ENCODE measurements at regions not wholly inside any gene's neighbourhood (a gene's known extent, or its start where the extent isn't known, plus 50 kb on each side); places are given as distances from the start of the nearest gene placed in this dataset.
"Not testable (repeated sequence)": the region's sequence is repeated elsewhere in the genome, so short reads cannot be mapped to it uniquely, and the experiment has no call there.

GRCh38 chr1:66462313-66462712 is 71.6 kb upstream of the SGIP1 start:
- no peak for ATAC-seq

DNA sequence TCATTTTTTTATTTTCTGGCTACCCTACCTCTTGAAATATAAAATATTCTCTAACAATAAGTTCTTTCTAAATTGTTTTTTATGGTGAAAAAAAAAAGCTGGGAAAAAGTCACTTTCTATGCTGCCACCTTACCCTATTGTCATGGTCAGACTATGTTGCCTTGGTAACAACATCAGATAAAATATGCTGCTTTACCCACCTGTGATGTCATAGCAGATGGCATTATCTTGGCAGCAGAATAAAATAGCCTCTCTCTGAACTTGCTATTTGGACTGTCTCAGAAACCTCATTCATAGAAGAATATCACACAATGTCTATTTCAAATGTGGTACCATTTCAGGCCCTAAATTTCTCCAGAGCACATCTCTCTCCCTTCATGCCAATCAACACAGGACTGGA is 69.6 kb upstream of the SGIP1 start:
- no peak for ATAC-seq

DNA sequence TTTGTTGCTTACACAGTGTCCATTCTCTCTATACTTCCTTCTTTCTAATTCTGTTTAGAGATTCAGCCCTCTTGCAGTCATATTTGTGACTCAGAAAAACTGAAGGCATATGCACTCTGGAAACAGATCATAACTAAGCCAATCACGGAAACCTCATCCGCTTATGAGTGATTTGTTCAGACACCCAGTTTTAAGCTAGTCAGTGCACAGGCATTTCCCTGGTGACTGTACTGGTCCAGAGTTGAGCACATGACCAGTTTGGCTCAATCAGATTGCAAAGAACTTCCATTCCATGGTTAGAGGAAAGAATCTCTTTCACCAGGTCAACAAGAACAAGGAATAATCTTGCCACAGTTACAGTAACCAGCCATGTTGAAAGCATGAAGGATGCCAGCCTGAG is 69.2 kb upstream of the SGIP1 start:
- no peak for ATAC-seq

DNA sequence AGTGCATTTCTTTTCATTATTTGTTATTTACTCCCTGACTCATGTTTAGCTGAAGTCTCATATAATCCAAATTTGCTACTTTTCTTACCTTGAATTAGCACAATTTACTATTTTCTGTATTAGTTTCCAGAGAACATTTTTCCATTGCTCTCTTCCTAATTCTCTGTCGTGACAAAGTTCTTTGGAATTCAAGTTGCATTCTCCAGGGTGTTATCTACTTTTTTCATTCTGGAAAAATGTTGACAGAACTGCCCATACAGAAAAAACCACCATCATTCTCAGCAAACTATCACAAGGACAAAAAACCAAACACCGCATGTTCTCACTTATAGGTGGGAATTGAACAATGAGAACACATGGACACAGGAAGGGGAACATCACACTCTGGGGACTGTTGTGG is 67.3 kb upstream of the SGIP1 start:
- not testable (repeated sequence) for ATAC-seq

- no peak for ATAC-seq
These were observed 65.2 kb upstream of the SGIP1 start for GRCh38 chr1:66468722-66469121.

DNA sequence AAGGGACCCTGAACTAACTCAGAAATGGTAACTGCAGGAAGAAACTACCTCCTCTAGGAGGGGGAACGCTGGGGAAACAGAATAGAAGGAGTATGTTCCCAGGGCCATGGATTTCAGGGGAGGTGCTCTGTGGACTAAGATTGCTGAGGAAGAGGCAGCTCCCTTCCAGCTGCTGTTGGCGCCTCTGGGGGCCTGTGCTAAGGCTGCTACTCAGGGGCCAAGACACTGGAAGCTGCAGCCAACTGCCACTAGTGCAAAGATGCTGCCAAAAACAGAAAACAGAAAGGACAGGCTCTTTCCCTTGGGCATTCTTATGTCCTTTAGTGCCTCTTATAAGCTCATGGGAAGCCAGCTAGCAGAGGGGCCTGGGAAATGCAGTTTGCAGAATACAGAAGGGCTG is 58.0 kb upstream of the SGIP1 start:
- no peak for ATAC-seq

DNA sequence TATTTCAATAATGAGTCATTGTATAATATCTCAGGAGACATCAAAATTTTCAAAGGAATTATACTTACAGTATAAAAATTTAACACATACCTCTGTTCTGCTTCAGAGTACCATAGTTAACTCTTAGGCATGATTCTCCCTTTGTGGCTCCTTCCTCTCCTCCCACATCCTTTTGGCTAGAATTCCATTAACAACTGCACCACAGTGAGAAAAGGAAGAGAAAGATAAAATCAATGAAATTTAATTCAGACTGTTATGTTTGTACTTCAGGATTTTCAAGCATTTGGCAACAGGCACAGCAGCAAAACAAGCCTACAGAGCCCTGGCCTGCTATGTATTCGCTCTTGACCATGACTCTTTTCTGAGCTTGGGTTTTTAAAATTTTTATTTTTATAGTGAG is 57.2 kb upstream of the SGIP1 start:
- ATAC-seq = no peak

DNA sequence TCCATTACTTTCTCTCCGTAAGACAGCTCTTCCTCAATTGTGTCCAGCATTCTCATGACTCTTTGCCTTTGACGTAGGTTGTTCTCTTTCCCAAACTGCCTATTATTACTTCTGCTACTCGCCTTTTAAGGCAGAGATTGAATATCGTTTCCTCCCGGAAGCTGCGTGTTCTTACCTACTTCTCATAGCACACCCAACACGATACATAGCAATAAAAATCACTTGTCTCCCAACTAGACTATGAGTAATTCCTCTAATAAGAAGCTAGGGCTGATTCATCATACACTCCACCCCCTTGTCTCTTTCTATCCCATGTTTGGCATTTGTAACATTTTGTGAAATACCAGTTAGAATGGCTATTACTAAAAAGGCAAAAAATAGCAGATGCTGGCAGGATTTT is 55.8 kb upstream of the SGIP1 start:
- ATAC-seq = no peak

GRCh38 chr1:66480162-66480561 is 53.8 kb upstream of the SGIP1 start:
- ATAC-seq = no peak

- not testable (repeated sequence) for ATAC-seq
These were observed 52.7 kb upstream of the SGIP1 start for GRCh38 chr1:66481215-66481614.
